ENCODE measurements at regions not wholly inside any gene's neighbourhood (a gene's known extent, or its start where the extent isn't known, plus 50 kb on each side); places are given as distances from the start of the nearest gene placed in this dataset.

GRCh38 chr6:47380251-47380650, 70.5 kb upstream of the TNFRSF21 start:
- H3K27me3 ChIP-seq (replicated peaks; ENCODE audit: control insufficient read depth, insufficient read depth, low read length): no peaks in the 10 kb centered on the region; the same call in 1 of the 2 replicates
- no peak for DNase-seq (ENCODE audit: extremely low read depth, insufficient read length)
- no peak overlapping the region for H3K4me3 ChIP-seq (replicated peaks; ENCODE audit: low read depth, low read length)
- H3K36me3 ChIP-seq (ENCODE audit: control insufficient read depth, insufficient read depth, low read length): no peaks in the 10 kb centered on the region
- no peak for TF ChIP-seq CTCF (IDR thresholded peaks at IDR 0.05; ENCODE audit: insufficient read depth, low read length, poor library complexity, severe bottlenecking)

GRCh38 chr6:47381036-47381435, 71.3 kb upstream of the TNFRSF21 start:
- H3K4me3 ChIP-seq (replicated peaks; ENCODE audit: low read depth, low read length): no peak overlapping the region
- TF ChIP-seq CTCF (IDR thresholded peaks at IDR 0.05; ENCODE audit: insufficient read depth, low read length, poor library complexity, severe bottlenecking): no peak
- no peaks in the 10 kb centered on the region for H3K36me3 ChIP-seq (ENCODE audit: control insufficient read depth, insufficient read depth, low read length)
- H3K27me3 ChIP-seq (replicated peaks; ENCODE audit: control insufficient read depth, insufficient read depth, low read length): no peaks in the 10 kb centered on the region; the same call in 1 of the 2 replicates
- no peak for DNase-seq (ENCODE audit: extremely low read depth, insufficient read length)

- H3K4me3 ChIP-seq (replicated peaks; ENCODE audit: low read depth, low read length): no peak overlapping the region
Measured at GRCh38 chr6:47383360-47383759, 73.7 kb upstream of the TNFRSF21 start.

GRCh38 chr6:47391675-47392074, 82.0 kb upstream of the TNFRSF21 start:
- DNase-seq (ENCODE audit: extremely low read depth, insufficient read length): no peak
- H3K27me3 ChIP-seq (replicated peaks; ENCODE audit: control insufficient read depth, insufficient read depth, low read length): no peaks in the 10 kb centered on the region
- no peaks in the 10 kb centered on the region for H3K36me3 ChIP-seq (ENCODE audit: control insufficient read depth, insufficient read depth, low read length)
- H3K4me3 ChIP-seq (replicated peaks; ENCODE audit: low read depth, low read length): no peak overlapping the region
- no peak for TF ChIP-seq CTCF (IDR thresholded peaks at IDR 0.05; ENCODE audit: insufficient read depth, low read length, poor library complexity, severe bottlenecking)

More at GRCh38 chr6:47383360-47383759, 73.7 kb upstream of the TNFRSF21 start:
- no peaks in the 10 kb centered on the region for H3K27me3 ChIP-seq (replicated peaks; ENCODE audit: control insufficient read depth, insufficient read depth, low read length)
- DNase-seq (ENCODE audit: extremely low read depth, insufficient read length): no peak
- H3K36me3 ChIP-seq (ENCODE audit: control insufficient read depth, insufficient read depth, low read length): no peaks in the 10 kb centered on the region
- TF ChIP-seq CTCF (IDR thresholded peaks at IDR 0.05; ENCODE audit: insufficient read depth, low read length, poor library complexity, severe bottlenecking): no peak

- H3K27me3 ChIP-seq (replicated peaks; ENCODE audit: control insufficient read depth, insufficient read depth, low read length): no peaks in the 10 kb centered on the region
- DNase-seq (ENCODE audit: extremely low read depth, insufficient read length): no peak
- no peak for TF ChIP-seq CTCF (IDR thresholded peaks at IDR 0.05; ENCODE audit: insufficient read depth, low read length, poor library complexity, severe bottlenecking)
- H3K36me3 ChIP-seq (ENCODE audit: control insufficient read depth, insufficient read depth, low read length): no peaks in the 10 kb centered on the region
- no peak overlapping the region for H3K4me3 ChIP-seq (replicated peaks; ENCODE audit: low read depth, low read length)
Measured at GRCh38 chr6:47392251-47392650, 82.5 kb upstream of the TNFRSF21 start.

Measured in GM06990 (cell line).